Activated CD4-positive, alpha-beta memory T cell treated with anti-CD3 and anti-CD28 coated beads, Interleukin-2, amount 10 ng/mL, durations not matched to agents 7 days and 5 days (primary cell): ENCODE measurements at regions not wholly inside any gene's neighbourhood (a gene's known extent, or its start where the extent isn't known, plus 50 kb on each side); places are given as distances from the start of the nearest gene placed in this dataset.
"Not testable (repeated sequence)": the region's sequence is repeated elsewhere in the genome, so short reads cannot be mapped to it uniquely, and the experiment has no call there.

Experiments
- CTCF ChIA-PET: fragments of 350-600 bp; sonication (Branson Sonifier 250); formaldehyde crosslinking; loops from one replicate; lab custom pipeline; 2021; ENCODE audit warnings: antibody characterized with exemption, inconsistent platforms; lab: Charles Lee
- POLR2A ChIA-PET: fragments of 350-600 bp; sonication (Branson Sonifier 250); formaldehyde crosslinking; loops from one replicate; lab custom pipeline; 2021; ENCODE audit warnings: antibody characterized with exemption; lab: Charles Lee
- DNase-seq: peaks from one replicate; pipeline ENCODE4 v3.0.0-alpha.2; 2020
- H3K27ac Mint-ChIP-seq: one replicate; pipeline ENCODE4 v1.8.0; 2021; ENCODE audit warnings: mild to moderate bottlenecking, mixed read lengths
- H3K27me3 Mint-ChIP-seq: one replicate; pipeline ENCODE4 v1.8.0; 2021; ENCODE audit warnings: mixed read lengths
- H3K36me3 Mint-ChIP-seq: one replicate; pipeline ENCODE4 v1.8.0; 2021; ENCODE audit warnings: low read depth, mixed read lengths
- H3K4me1 Mint-ChIP-seq: one replicate; pipeline ENCODE4 v1.8.0; 2021; ENCODE audit warnings: mixed read lengths
- H3K4me3 Mint-ChIP-seq: one replicate; pipeline ENCODE4 v1.8.0; 2021; ENCODE audit warnings: mild to moderate bottlenecking, mixed read lengths
- H3K9me3 Mint-ChIP-seq: one replicate; pipeline ENCODE4 v1.8.0; 2021; ENCODE audit warnings: mixed read lengths

DNA sequence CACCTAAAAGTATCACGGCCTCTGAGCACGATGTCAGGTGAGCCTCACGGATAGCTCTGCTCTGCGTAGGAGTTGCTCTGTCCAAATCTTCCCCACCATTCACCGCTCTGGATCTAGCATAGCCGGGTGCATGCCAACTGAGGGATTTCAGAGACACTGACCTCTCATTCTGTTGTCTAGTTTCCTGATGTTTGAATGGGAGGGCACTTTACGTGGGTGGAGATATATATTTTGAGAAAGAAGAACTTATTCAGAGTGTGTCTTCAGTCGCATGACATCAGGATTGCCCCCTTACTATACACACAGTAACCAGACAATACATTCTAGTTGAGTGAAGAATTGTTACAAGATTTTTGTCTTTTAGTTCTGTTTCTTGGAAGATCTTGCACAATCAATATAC lies 96.5 kb upstream of the CITED2 start:
- no peaks in the 10 kb centered on the region for H3K36me3 Mint-ChIP-seq
- CTCF ChIA-PET = no interaction called here
- no peaks in the 10 kb centered on the region for H3K9me3 Mint-ChIP-seq
- no peak for DNase-seq
- peaks cover 13% of the 10 kb centered on the region for H3K4me1 Mint-ChIP-seq
- H3K27me3 Mint-ChIP-seq = no peaks in the 10 kb centered on the region
- H3K4me3 Mint-ChIP-seq = no peak overlapping the region
- no peak overlapping the region for H3K27ac Mint-ChIP-seq
- POLR2A ChIA-PET = no interaction called here

DNA sequence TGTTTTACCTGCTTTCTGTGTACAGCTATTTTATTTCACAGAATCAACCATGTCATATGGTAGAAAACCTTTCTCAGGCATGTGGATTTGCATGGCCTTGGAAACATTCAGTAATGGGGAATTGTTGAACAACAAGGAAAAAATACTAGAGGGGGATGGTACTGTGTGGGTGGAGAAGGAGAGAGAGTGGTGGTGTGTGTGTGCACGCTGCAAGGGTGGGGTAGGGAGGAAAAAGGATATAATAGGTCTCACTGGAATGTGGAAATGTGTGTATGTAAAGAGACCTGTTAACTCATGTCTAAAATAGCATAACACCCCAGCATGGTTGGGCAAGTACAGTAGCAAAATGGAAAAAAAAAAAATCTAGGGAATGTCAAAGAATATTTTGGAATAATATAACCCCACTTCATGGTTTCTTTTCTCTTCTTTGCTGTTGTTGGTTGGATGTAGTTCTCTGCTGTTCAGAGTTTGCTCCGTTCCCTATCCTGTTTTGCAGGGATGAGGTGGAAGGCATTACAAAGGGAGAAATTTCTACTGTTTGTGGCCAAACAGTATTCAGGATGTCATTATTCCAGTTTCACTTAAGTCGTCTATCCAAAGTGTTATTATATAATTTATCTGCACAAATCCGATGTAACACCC lies 93.9 kb upstream of the CITED2 start:
- H3K27me3 Mint-ChIP-seq = no peaks in the 10 kb centered on the region
- H3K4me3 Mint-ChIP-seq = no peak overlapping the region
- H3K4me1 Mint-ChIP-seq = no peaks in the 10 kb centered on the region
- ChIA-PET CTCF (no interaction called here), POLR2A (no interaction called here)
- H3K27ac Mint-ChIP-seq = no peak overlapping the region
- no peak for DNase-seq
- H3K9me3 Mint-ChIP-seq = no peaks in the 10 kb centered on the region
- no peaks in the 10 kb centered on the region for H3K36me3 Mint-ChIP-seq

DNA sequence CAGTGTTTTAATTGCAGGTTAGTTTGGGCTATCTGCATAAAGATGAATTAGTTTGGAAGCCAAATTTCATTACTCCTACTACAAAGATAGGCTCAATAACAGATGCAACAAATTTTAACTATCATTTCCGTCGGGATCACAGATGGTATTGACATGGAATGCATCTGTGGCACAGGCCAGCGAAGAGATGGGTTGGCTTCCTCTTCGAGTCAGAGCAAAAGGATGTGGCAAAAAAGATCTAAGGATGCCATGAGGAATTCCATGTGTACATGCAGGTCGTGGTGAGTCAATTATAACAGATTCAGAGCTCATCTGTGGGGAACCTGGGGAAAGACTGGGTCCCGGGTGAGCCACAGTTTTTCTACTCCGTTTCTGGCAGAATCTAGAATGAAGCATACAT lies 83.0 kb upstream of the CITED2 start:
- Mint-ChIP-seq H3K27me3 (no peaks in the 10 kb centered on the region), H3K4me1 (no peaks in the 10 kb centered on the region), H3K36me3 (no peaks in the 10 kb centered on the region), H3K4me3 (no peak overlapping the region), H3K9me3 (no peaks in the 10 kb centered on the region), H3K27ac (no peak overlapping the region)
- ChIA-PET POLR2A (no interaction called here), CTCF (no interaction called here)
- DNase-seq = no peak

DNA sequence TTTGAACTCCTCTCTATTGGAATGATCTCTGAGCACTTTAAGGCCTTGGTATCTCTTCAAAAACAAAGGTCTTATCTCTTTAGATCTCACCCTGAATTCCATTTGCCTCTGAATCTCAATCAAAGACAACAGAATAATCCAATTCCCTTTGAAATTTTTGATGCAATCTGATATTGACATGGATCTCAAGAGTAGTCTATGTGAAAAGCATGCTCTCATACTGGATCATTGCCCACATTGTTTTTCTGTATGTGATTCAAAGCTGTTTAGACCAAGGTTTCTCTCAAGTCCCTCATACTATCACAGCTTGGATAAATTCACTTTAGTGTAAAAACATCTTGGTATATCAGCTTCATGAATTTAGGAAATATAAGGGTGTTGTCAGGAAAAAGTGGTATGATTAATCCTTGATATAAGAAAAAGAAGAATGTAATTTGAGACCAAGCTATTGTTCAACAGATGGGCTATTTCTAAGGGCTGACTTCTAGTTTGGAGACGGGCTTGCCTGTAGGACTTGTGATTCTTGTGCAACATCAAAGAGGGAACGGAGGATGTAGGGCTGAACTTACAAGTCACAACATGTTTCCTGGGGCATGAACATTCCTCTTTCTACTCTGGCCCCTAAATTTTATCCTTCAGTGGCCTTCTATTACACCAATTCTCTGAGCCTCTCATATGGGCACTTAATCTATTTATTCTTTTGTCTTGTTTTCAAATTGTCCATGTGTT lies 77.9 kb upstream of the CITED2 start:
- H3K27me3 Mint-ChIP-seq = no peaks in the 10 kb centered on the region
- no peaks in the 10 kb centered on the region for H3K9me3 Mint-ChIP-seq
- DNase-seq = no peak
- POLR2A ChIA-PET = interaction anchor here (0.8 kb wide), 1 partner anchor 358 kb away, joined by 3 read pairs; no protein-coding TSS in a partner anchor
- no peak overlapping the region for H3K4me3 Mint-ChIP-seq
- H3K27ac Mint-ChIP-seq = no peak overlapping the region
- H3K36me3 Mint-ChIP-seq = no peaks in the 10 kb centered on the region
- H3K4me1 Mint-ChIP-seq = peaks cover 15% of the 10 kb centered on the region
- CTCF ChIA-PET = no interaction called here

- peaks cover 21% of the 10 kb centered on the region for H3K4me1 Mint-ChIP-seq
- POLR2A ChIA-PET = interaction anchor here (0.7 kb wide), 1 partner anchor 74 kb away, joined by 4 read pairs; no protein-coding TSS in a partner anchor
- no peaks in the 10 kb centered on the region for H3K9me3 Mint-ChIP-seq
- H3K4me3 Mint-ChIP-seq = no peak overlapping the region
- no peak overlapping the region for H3K27ac Mint-ChIP-seq
- no peaks in the 10 kb centered on the region for H3K36me3 Mint-ChIP-seq
- no peaks in the 10 kb centered on the region for H3K27me3 Mint-ChIP-seq
- no peak for DNase-seq
- CTCF ChIA-PET = interaction anchor here (0.6 kb wide), 1 partner anchor 24 kb away, joined by 3 read pairs; no protein-coding TSS in a partner anchor
These were observed 75.2 kb upstream of the CITED2 start for GRCh38 chr6:139449611-139450000.

DNA sequence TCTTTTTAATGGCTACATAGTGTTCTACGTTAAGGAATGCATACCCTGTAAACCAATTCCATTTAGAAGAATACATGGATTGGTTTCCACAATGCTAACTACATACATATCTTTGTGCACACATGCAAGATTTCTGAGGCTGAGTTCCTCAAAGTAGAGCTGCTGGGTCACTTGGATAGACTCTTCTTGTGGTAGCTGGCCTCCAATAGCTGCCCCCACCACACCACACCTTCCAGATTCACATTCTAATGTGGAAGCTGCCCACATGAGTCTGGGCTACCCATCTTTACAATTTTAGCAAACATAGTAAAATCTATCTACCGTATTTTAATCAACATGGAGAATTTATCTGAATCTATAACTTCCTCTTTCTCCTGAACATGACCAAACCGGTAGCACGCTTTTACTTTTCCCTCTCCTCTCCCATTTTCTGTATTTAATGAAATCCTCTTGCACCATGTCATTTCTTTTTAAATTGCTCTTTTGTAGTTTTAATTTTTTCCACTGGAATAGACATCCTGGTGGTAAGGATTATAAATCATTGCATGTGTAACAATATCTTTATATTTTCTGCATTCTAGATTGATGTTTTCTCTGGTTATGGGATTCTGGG lies 74.7 kb upstream of the CITED2 start:
- CTCF ChIA-PET = no interaction called here
- Mint-ChIP-seq H3K4me3 (no peak overlapping the region), H3K4me1 (peaks cover 21% of the 10 kb centered on the region), H3K36me3 (no peaks in the 10 kb centered on the region), H3K27ac (no peak overlapping the region), H3K9me3 (no peaks in the 10 kb centered on the region), H3K27me3 (no peaks in the 10 kb centered on the region)
- DNase-seq = no peak
- POLR2A ChIA-PET = interaction anchor here (1.4 kb wide), 1 partner anchor 82 kb away, joined by 4 read pairs; no protein-coding TSS in a partner anchor

DNA sequence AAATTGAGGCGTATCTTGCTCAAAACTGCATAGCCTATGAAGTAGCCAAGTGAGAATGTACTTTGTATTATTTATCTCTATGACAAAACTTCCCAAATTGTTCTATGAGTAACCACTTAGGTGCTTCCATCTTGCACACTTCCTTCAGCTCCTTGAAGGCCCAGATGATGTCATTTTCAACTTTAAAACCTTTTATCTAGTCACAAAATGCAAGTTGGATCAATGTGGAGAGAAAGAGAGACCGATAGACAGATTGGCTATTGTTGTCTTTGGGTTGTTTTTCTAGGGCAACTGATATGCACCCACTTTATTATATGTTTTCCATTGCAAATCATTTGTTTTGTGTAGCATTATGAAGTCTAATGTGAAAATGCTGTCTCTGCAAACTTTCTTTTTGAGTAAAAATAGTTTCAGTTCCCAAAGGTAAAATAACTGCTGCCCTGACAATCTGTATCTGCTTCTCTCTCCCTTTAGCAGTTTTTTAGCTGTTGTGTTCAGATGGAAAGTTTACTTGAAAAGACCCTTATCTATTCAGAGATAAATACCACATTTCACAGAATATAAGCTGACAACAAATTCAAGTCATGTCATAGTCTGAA lies 73.7 kb upstream of the CITED2 start:
- no peaks in the 10 kb centered on the region for H3K9me3 Mint-ChIP-seq
- no peaks in the 10 kb centered on the region for H3K36me3 Mint-ChIP-seq
- CTCF ChIA-PET = no interaction called here
- POLR2A ChIA-PET = interaction anchor here (0.8 to 1.4 kb wide), 2 partner anchors 73 to 83 kb away, joined by 3 to 4 read pairs; no protein-coding TSS in a partner anchor
- H3K27me3 Mint-ChIP-seq = no peaks in the 10 kb centered on the region
- no peak for DNase-seq
- H3K27ac Mint-ChIP-seq = no peak overlapping the region
- no peak overlapping the region for H3K4me3 Mint-ChIP-seq
- H3K4me1 Mint-ChIP-seq = peaks cover 26% of the 10 kb centered on the region

DNA sequence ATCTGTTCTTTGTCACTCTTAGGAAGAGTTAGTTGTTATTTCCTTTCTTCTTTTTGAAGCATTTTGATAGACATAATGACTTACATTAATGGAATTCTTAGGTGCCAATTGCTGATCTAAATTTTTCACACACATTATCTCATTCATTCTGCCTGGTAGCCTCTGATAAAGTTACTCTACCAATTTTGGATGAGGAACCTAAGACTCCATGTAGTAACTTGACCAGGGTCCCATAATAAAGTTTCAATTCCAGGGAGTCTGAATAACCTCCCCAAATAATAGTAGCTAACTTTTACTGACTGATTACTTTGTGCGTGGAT lies 73.2 kb upstream of the CITED2 start:
- peaks cover 30% of the 10 kb centered on the region for H3K4me1 Mint-ChIP-seq
- POLR2A ChIA-PET = interaction anchor here (1.4 kb wide), 1 partner anchor 83 kb away, joined by 4 read pairs; no protein-coding TSS in a partner anchor

DNA sequence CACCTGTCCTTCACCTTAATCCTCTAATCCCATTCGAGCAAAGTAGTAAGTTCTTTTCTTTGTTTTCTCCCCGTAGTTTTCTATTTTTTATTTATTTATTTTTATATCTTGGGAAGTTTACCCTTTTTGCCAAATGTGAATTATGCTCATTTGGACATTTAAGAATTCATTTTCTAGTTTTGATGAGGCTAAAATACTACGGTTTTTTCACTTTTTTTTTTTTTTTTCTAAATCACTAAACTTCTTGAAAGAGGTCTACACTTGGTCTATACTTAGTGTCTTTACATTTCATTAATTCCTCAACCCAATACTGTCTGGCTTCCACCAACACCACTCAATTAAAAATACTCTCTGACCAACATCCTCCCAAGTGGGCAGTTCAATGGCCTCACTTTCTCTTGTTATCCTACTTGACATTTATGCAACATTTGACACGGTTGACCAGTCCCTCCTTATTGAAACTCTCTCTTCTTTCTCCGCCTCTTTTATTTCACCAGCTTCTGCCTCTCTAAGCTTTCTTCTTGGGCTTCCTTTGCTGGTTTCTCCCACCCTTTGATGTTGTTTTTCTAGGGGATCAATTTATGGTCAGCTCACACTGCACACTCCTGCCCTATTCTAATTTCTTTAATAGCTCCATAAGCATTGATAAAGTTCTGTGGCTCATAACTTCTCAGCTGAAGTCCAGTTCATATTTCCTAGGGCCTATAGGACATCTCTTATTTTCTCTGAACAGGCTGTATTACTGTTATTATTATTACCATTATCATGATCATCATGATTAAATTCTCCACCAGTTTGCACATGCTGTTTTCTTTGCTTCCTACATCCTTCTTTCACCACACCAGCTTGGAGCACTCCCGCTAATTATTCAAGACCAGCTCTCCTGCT lies 72.6 kb upstream of the CITED2 start:
- CTCF ChIA-PET = interaction anchor here (0.6 kb wide), 1 partner anchor 27 kb away, joined by 3 read pairs; no protein-coding TSS in a partner anchor
- Mint-ChIP-seq H3K27me3 (no peaks in the 10 kb centered on the region), H3K36me3 (peaks cover 3% of the 10 kb centered on the region), H3K9me3 (no peaks in the 10 kb centered on the region), H3K27ac (no peak overlapping the region), H3K4me1 (peaks cover 36% of the 10 kb centered on the region), H3K4me3 (no peak overlapping the region)
- no peak for DNase-seq
- POLR2A ChIA-PET = no interaction called here

More for the DNA sequence above, 73.2 kb upstream of the CITED2 start:
- CTCF ChIA-PET = interaction anchor here (0.6 kb wide), 1 partner anchor 27 kb away, joined by 3 read pairs; no protein-coding TSS in a partner anchor
- Mint-ChIP-seq H3K4me3 (no peak overlapping the region), H3K36me3 (no peaks in the 10 kb centered on the region), H3K27me3 (no peaks in the 10 kb centered on the region), H3K27ac (no peak overlapping the region), H3K9me3 (no peaks in the 10 kb centered on the region)
- no peak for DNase-seq

DNA sequence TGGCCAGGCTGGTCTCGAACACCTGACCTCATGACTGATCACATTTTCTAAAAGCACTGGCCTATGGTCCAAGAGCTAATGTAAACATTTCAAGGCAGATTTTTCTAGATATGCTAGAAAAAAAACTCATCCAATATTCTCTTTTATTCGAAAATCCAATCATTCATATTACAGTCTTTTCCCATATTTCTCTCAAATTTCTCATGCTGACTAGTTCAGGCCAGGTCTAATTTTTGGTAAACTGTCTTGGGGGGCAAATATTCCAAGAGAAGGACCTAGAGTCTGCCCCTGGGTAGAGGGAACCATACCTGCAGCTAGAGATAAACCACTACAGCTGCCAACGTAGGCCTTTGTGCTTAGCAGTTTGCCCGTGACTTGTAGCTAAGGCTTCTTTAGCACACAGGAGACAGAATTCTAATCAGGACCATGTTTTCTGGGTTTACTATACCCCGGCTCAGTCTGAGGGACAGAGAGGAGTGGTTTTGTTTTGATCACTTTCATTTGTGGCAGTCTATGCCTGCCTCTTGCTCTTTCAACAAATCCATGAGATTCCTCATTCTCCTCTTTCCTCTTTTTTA lies 71.8 kb upstream of the CITED2 start:
- ChIA-PET CTCF (no interaction called here), POLR2A (no interaction called here)
- Mint-ChIP-seq H3K27ac (no peak overlapping the region), H3K9me3 (no peaks in the 10 kb centered on the region), H3K4me3 (no peak overlapping the region), H3K4me1 (peaks cover 39% of the 10 kb centered on the region), H3K27me3 (no peaks in the 10 kb centered on the region), H3K36me3 (peaks cover 4% of the 10 kb centered on the region)
- no peak for DNase-seq

GRCh38 chr6:139444273-139444787 lies 69.9 kb upstream of the CITED2 start:
- H3K4me1 Mint-ChIP-seq = peaks cover 46% of the 10 kb centered on the region
- CTCF ChIA-PET = interaction anchor here (0.5 kb wide), 1 partner anchor 816 kb away, joined by 4 read pairs; no protein-coding TSS in a partner anchor

More at GRCh38 chr6:139444273-139444787, 69.9 kb upstream of the CITED2 start:
- H3K4me3 Mint-ChIP-seq, H3K27me3 Mint-ChIP-seq, POLR2A ChIA-PET, DNase-seq, H3K9me3 Mint-ChIP-seq, H3K27ac Mint-ChIP-seq, H3K36me3 Mint-ChIP-seq: not testable (repeated sequence)
